ENCODE measurements at regions not wholly inside any gene's neighbourhood (a gene's known extent, or its start where the extent isn't known, plus 50 kb on each side); places are given as distances from the start of the nearest gene placed in this dataset.

GRCh38 chr15:24858737-24859601, 95.8 kb upstream of the SNRPN start:
- no peak for TF ChIP-seq CTCF (IDR thresholded peaks at IDR 0.05; ENCODE audit: low read depth, low read length)
- H3K4me3 ChIP-seq (replicated peaks in 1 of 2; ENCODE audit: low read depth in 2 of 2, low read length in 2 of 2) = no peak overlapping the region
- peak in 1 of 2 donors; percentile 8 for DNase-seq (ENCODE audit: low read depth in 2 of 2)

GRCh38 chr15:24861014-24861690, 93.6 kb upstream of the SNRPN start:
- H3K4me3 ChIP-seq (replicated peaks in 1 of 2; ENCODE audit: low read depth in 2 of 2, low read length in 2 of 2) = no peak overlapping the region
- no peak for DNase-seq (ENCODE audit: low read depth in 2 of 2)
- TF ChIP-seq CTCF (IDR thresholded peaks at IDR 0.05; ENCODE audit: low read depth, low read length) = no peak

- TF ChIP-seq CTCF (IDR thresholded peaks at IDR 0.05; ENCODE audit: low read depth, low read length) = no peak
- DNase-seq (ENCODE audit: low read depth in 2 of 2) = no peak
- H3K4me3 ChIP-seq (replicated peaks in 1 of 2; ENCODE audit: low read depth in 2 of 2, low read length in 2 of 2) = no peak overlapping the region
Measured at GRCh38 chr15:24862726-24863521, 91.9 kb upstream of the SNRPN start.

GRCh38 chr15:24865303-24865702, 89.5 kb upstream of the SNRPN start:
- no peak for TF ChIP-seq CTCF (IDR thresholded peaks at IDR 0.05; ENCODE audit: low read depth, low read length)
- no peak overlapping the region for H3K4me3 ChIP-seq (replicated peaks in 1 of 2; ENCODE audit: low read depth in 2 of 2, low read length in 2 of 2)
- DNase-seq (ENCODE audit: low read depth in 2 of 2) = no peak

GRCh38 chr15:24877174-24877573, 77.6 kb upstream of the SNRPN start:
- DNase-seq (ENCODE audit: low read depth in 2 of 2) = no peak
- H3K4me3 ChIP-seq (replicated peaks in 1 of 2; ENCODE audit: low read depth in 2 of 2, low read length in 2 of 2) = no peak overlapping the region
- TF ChIP-seq CTCF (IDR thresholded peaks at IDR 0.05; ENCODE audit: low read depth, low read length) = no peak

- TF ChIP-seq CTCF (IDR thresholded peaks at IDR 0.05; ENCODE audit: low read depth, low read length) = no peak
- DNase-seq (ENCODE audit: low read depth in 2 of 2) = peak; percentile 26 to 33
- peak overlapping the region; percentile 28 to 40 for H3K4me3 ChIP-seq (replicated peaks in 1 of 2; ENCODE audit: low read depth in 2 of 2, low read length in 2 of 2)
Measured at GRCh38 chr15:24878153-24878552, 76.6 kb upstream of the SNRPN start.
